ENCODE measurements at regions not wholly inside any gene's neighbourhood (a gene's known extent, or its start where the extent isn't known, plus 50 kb on each side); places are given as distances from the start of the nearest gene placed in this dataset.

GRCh38 chr22:49227670-49228069 lies 600.0 kb downstream of the BRD1 start:
- ATAC-seq (no peak), DNase-seq (no peak)
- Histone ChIP-seq H3K4me1 (no peaks in the 10 kb centered on the region), H3K4me3 (no peak overlapping the region), H3K36me3 (ENCODE audit: insufficient read depth in 1 of 2, low read depth in 1 of 2) (no peaks in the 10 kb centered on the region), H3K27me3 (ENCODE audit: insufficient read depth in 3 of 3, low read length in 2 of 3) (no peaks in the 10 kb centered on the region), H3K27ac (no peak overlapping the region), H3K9me3 (no peaks in the 10 kb centered on the region)
- 40 to 43% (median 42%) methylated on average over 6 of the region's 6 CpGs for WGBS, 3 donors
- TF ChIP-seq, protein P1, sequence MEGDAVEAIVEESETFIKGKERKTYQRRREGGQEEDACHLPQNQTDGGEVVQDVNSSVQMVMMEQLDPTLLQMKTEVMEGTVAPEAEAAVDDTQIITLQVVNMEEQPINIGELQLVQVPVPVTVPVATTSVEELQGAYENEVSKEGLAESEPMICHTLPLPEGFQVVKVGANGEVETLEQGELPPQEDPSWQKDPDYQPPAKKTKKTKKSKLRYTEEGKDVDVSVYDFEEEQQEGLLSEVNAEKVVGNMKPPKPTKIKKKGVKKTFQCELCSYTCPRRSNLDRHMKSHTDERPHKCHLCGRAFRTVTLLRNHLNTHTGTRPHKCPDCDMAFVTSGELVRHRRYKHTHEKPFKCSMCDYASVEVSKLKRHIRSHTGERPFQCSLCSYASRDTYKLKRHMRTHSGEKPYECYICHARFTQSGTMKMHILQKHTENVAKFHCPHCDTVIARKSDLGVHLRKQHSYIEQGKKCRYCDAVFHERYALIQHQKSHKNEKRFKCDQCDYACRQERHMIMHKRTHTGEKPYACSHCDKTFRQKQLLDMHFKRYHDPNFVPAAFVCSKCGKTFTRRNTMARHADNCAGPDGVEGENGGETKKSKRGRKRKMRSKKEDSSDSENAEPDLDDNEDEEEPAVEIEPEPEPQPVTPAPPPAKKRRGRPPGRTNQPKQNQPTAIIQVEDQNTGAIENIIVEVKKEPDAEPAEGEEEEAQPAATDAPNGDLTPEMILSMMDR (IDR thresholded peaks at IDR 0.05), result no peak
- intact Hi-C loops (cut with DNase I), result no loop called here

GRCh38 chr22:49226096-49226495 lies 601.6 kb downstream of the BRD1 start:
- DNase-seq, result no peak
- Histone ChIP-seq H3K27ac (no peak overlapping the region), H3K9me3 (no peaks in the 10 kb centered on the region), H3K27me3 (ENCODE audit: insufficient read depth in 3 of 3, low read length in 2 of 3) (no peaks in the 10 kb centered on the region), H3K36me3 (ENCODE audit: insufficient read depth in 1 of 2, low read depth in 1 of 2) (no peaks in the 10 kb centered on the region), H3K4me1 (no peaks in the 10 kb centered on the region), H3K4me3 (no peak overlapping the region)
- ATAC-seq, result no peak
- 19 to 42% (median 30%) methylated on average over 6 of the region's 6 CpGs for WGBS, 3 donors
- TF ChIP-seq, protein P1 (IDR thresholded peaks at IDR 0.05), result no peak
- intact Hi-C loops (cut with DNase I), result no loop called here

DNA sequence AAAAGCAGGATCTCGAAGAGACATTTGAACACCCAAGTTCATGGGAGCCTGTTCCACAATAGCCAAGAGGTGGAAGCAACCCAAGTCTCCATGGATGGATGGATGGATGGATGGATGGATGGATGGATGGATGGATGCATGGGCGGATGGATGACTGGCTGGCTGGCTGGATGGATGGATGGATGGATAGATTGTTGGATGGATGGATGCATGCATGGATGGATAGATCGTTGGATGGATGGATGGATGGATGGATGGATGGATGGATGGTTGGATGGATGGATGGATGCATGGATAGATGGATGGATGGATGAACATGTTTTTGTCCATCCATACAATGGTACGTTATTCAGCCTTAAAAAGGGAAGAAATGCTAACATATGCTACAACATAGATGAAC lies 603.4 kb downstream of the BRD1 start:
- ATAC-seq (no peak), DNase-seq (no peak)
- Histone ChIP-seq H3K4me3 (no peak overlapping the region), H3K27ac (no peak overlapping the region), H3K9me3 (no peaks in the 10 kb centered on the region), H3K4me1 (no peaks in the 10 kb centered on the region), H3K36me3 (ENCODE audit: insufficient read depth in 1 of 2, low read depth in 1 of 2) (no peaks in the 10 kb centered on the region), H3K27me3 (ENCODE audit: insufficient read depth in 3 of 3, low read length in 2 of 3) (peaks cover 0 to 2% (median 0%) of the 10 kb centered on the region in 3 donors)
- TF ChIP-seq, protein P1 (IDR thresholded peaks at IDR 0.05), result no peak
- intact Hi-C loops (cut with DNase I), result no loop called here
- 66 to 75% (median 70%) methylated on average over 4 of the region's 4 CpGs for WGBS, 3 donors

DNA sequence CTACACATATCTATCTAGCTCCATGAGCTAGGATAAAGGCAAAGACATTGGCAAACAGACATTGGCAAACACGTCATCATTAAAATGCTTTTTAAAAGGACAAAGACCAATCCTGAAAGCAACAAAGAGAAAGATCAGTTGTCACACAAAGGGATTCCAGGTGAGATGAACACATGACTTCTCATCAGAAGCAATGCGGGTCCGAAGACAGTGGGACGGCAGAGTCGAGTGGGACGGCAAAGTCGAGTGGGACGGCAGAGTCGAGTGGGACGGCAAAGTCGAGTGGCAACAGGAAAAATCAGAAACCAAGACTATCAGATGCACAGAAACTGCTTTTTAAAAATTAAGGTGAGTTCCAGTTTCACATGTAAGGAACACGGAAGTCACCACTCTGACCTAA lies 609.5 kb downstream of the BRD1 start:
- no peak overlapping the region for H3K27ac ChIP-seq
- H3K9me3 ChIP-seq, result no peaks in the 10 kb centered on the region
- DNase-seq (no peak), ATAC-seq (no peak)
- TF ChIP-seq, protein P1 (IDR thresholded peaks at IDR 0.05), result no peak
- no peak overlapping the region for H3K4me3 ChIP-seq
- intact Hi-C loops (cut with DNase I), result no loop called here
- peaks cover 0 to 2% (median 0%) of the 10 kb centered on the region in 3 donors for H3K27me3 ChIP-seq (ENCODE audit: insufficient read depth in 3 of 3, low read length in 2 of 3)
- no peaks in the 10 kb centered on the region for H3K4me1 ChIP-seq
- no peaks in the 10 kb centered on the region for H3K36me3 ChIP-seq (ENCODE audit: insufficient read depth in 1 of 2, low read depth in 1 of 2)
- WGBS, 3 donors, result 84 to 93% (median 88%) methylated on average over 12 of the region's 12 CpGs

GRCh38 chr22:49216579-49216978 lies 611.1 kb downstream of the BRD1 start:
- peaks cover 0 to 2% (median 0%) of the 10 kb centered on the region in 3 donors for H3K27me3 ChIP-seq (ENCODE audit: insufficient read depth in 3 of 3, low read length in 2 of 3)
- TF ChIP-seq, protein P1 (IDR thresholded peaks at IDR 0.05), result no peak
- H3K9me3 ChIP-seq, result no peaks in the 10 kb centered on the region
- H3K36me3 ChIP-seq (ENCODE audit: insufficient read depth in 1 of 2, low read depth in 1 of 2), result no peaks in the 10 kb centered on the region
- intact Hi-C loops (cut with DNase I), result no loop called here
- ATAC-seq, result no peak
- no peak for DNase-seq
- 54 to 60% (median 57%) methylated on average over 5 of the region's 5 CpGs for WGBS, 3 donors
- no peak overlapping the region for H3K4me3 ChIP-seq
- H3K27ac ChIP-seq, result no peak overlapping the region
- no peaks in the 10 kb centered on the region for H3K4me1 ChIP-seq

Data from psoas muscle (tissue), 7 donors.